Motor neuron (in vitro differentiated cells): ENCODE measurements at regions not wholly inside any gene's neighbourhood (a gene's known extent, or its start where the extent isn't known, plus 50 kb on each side); places are given as distances from the start of the nearest gene placed in this dataset.

ENCODE experiments used
- ATAC-seq, 8 experiments: fragments of 200-7000 bp; cut with Tn5 transposase; replicated peaks in 6 of 8; 2 replicates each; pipeline ENCODE4 v1.8.0; 2021; ENCODE audit warnings: mild to moderate bottlenecking in 8 of 8, moderate library complexity in 8 of 8
- H3K27ac ChIP-seq, 2 donors: fragments of 250-450 bp; sonication (Bioruptor Pico); 2 replicates each; pipeline ENCODE4 v1.9.0; 2021; ENCODE audit warnings: antibody characterized with exemption in 2 of 2, mild to moderate bottlenecking in 2 of 2, moderate library complexity in 1 of 2
- H3K4me1 ChIP-seq, 2 donors: fragments of 250-450 bp; sonication (Bioruptor Pico); replicated peaks in 1 of 2; 2 replicates each; pipeline ENCODE4 v1.6.1; 2021; ENCODE audit warnings: antibody characterized with exemption in 2 of 2, mild to moderate bottlenecking in 2 of 2, moderate library complexity in 1 of 2
- H3K4me3 ChIP-seq, 5 donors: fragments of 250-450 bp; sonication (Bioruptor Pico); 2 replicates each; pipeline ENCODE4 v1.9.0; 2021; ENCODE audit warnings: antibody characterized with exemption in 5 of 5, mild to moderate bottlenecking in 5 of 5, moderate library complexity in 4 of 5
- WGBS, 10 experiments: fragments of 450-650 bp; shearing (Covaris generic); methylation state at CpG; one replicate each; pipeline ENCODE4 v1.0.0; 2022; 5-methylcytosine and 5-hydroxymethylcytosine counted together
- in situ Hi-C, 9 experiments: fragments of 400-800 bp; cut with MboI; loops; one replicate each; pipeline ENCODE4 v1.15.0; 2021; ENCODE audit warnings: low sequenced_read_pairs in 9 of 9, low pct_unique_long_range_greater_than_20kb in 2 of 9; ENCODE audit not compliant: unreplicated experiment in 9 of 9

DNA sequence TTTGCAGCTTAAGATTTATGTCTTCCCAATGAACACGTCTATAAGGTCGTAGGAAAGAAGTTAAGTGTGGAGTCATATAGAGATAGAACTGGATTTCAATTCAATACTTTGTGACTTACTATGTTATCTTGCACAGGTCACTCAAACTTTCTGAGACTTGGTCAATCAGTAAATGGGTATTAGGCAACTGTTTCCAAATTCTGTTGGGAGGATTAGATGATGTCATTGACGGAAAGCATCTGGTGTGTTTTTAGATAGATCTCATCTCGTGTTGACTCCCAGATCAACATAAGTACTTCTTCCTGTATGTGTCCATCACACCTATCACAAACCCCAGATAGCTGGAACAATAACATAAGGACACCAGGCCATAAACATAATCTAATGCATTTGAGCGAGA lies 771.1 kb upstream of the FANCL start:
- no peak overlapping the region for H3K27ac ChIP-seq
- H3K4me1 ChIP-seq, result no peaks in the 10 kb centered on the region
- WGBS, 10 experiments, result 8 to 100% (median 80%) methylated on average over 1 to 5 of the region's 5 CpGs; no CpG with 5 or more reads in 4 of the 10 experiments
- no peak overlapping the region for H3K4me3 ChIP-seq
- ATAC-seq, result no peak
- in situ Hi-C loops, result no loop called here

- in situ Hi-C loops, result no loop called here
- ATAC-seq, result no peak
- no peak overlapping the region for H3K4me3 ChIP-seq
- H3K27ac ChIP-seq, result no peak overlapping the region
- H3K4me1 ChIP-seq, result no peaks in the 10 kb centered on the region
Observed at GRCh38 chr2:59008950-59009349, 767.8 kb upstream of the FANCL start.

GRCh38 chr2:59005836-59006615 lies 764.9 kb upstream of the FANCL start:
- Histone ChIP-seq H3K4me3 (no peak overlapping the region), H3K4me1 (no peaks in the 10 kb centered on the region), H3K27ac (no peak overlapping the region)
- no peak for ATAC-seq
- in situ Hi-C loops, result no loop called here
- 8 to 82% (median 73%) methylated on average over 1 to 5 of the region's 5 CpGs; no CpG with 5 or more reads in 2 of the 10 experiments for WGBS, 10 experiments

GRCh38 chr2:59004621-59005020 lies 763.5 kb upstream of the FANCL start:
- no peaks in the 10 kb centered on the region for H3K4me1 ChIP-seq
- H3K4me3 ChIP-seq, result no peak overlapping the region
- H3K27ac ChIP-seq, result no peak overlapping the region
- in situ Hi-C loops, result no loop called here
- no peak for ATAC-seq

- 14 to 92% (median 57%) methylated on average over 1 to 2 of the region's 2 CpGs; no CpG with 5 or more reads in 3 of the 10 experiments for WGBS, 10 experiments
- no peak for ATAC-seq
- no peak overlapping the region for H3K4me3 ChIP-seq
- in situ Hi-C loops, result no loop called here
- no peak overlapping the region for H3K27ac ChIP-seq
- H3K4me1 ChIP-seq, result no peaks in the 10 kb centered on the region
Observed at GRCh38 chr2:59000796-59001195, 759.7 kb upstream of the FANCL start.

GRCh38 chr2:58992062-58992706 lies 751.1 kb upstream of the FANCL start:
- Histone ChIP-seq H3K27ac (no peak overlapping the region), H3K4me3 (no peak overlapping the region), H3K4me1 (no peaks in the 10 kb centered on the region)
- in situ Hi-C loops, result no loop called here
- 33 to 94% (median 69%) methylated on average over 1 to 4 of the region's 4 CpGs; no CpG with 5 or more reads in 1 of the 10 experiments for WGBS, 10 experiments
- peak in 7 of 8 experiments; percentile 20 to 78 (median 52) for ATAC-seq

DNA sequence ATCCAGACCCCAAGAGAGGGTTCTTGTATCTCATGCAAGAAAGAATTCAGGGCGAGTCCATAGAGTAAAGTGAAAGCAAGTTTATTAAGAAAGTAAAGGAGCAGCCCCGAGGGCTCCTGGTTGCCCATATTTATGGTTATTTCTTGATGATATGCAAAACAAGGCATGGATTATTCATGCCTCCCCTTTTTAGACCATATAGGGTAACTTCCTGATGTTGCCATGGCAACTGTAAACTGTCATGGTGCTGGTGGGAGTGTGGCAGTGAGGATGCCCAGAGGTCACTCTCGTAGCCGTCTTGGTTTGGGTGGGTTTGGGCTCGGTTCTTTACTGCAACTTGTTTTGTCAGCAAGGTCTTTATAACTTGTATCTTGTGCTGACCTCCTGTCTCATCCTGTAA lies 750.2 kb upstream of the FANCL start:
- Histone ChIP-seq H3K27ac (no peak overlapping the region), H3K4me1 (no peaks in the 10 kb centered on the region), H3K4me3 (no peak overlapping the region)
- in situ Hi-C loops, result no loop called here
- WGBS, 10 experiments, result 13 to 100% (median 66%) methylated on average over 1 to 4 of the region's 5 CpGs; no CpG with 5 or more reads in 2 of the 10 experiments
- peak in 2 of 8 experiments; percentile 20 to 81 for ATAC-seq

- in situ Hi-C loops, result no loop called here
- no peak overlapping the region for H3K4me3 ChIP-seq
Observed at GRCh38 chr2:58985541-58985940, 744.4 kb upstream of the FANCL start.

GRCh38 chr2:58984731-58985130 lies 743.6 kb upstream of the FANCL start:
- in situ Hi-C loops, result no loop called here
- ATAC-seq, result no peak
- no peak overlapping the region for H3K4me3 ChIP-seq
- no peak overlapping the region for H3K27ac ChIP-seq
- H3K4me1 ChIP-seq, result no peaks in the 10 kb centered on the region
- WGBS, 10 experiments, result 40 to 83% (median 71%) methylated on average over 1 of the region's 1 CpG; no CpG with 5 or more reads in 5 of the 10 experiments

More at GRCh38 chr2:58985541-58985940, 744.4 kb upstream of the FANCL start:
- ATAC-seq, result peak in 2 of 8 experiments; percentile 57 to 92
- WGBS, 10 experiments, result 0 to 59% (median 31%) methylated on average over 1 to 2 of the region's 2 CpGs; no CpG with 5 or more reads in 3 of the 10 experiments
- Histone ChIP-seq H3K27ac (no peak overlapping the region), H3K4me1 (no peaks in the 10 kb centered on the region)

DNA sequence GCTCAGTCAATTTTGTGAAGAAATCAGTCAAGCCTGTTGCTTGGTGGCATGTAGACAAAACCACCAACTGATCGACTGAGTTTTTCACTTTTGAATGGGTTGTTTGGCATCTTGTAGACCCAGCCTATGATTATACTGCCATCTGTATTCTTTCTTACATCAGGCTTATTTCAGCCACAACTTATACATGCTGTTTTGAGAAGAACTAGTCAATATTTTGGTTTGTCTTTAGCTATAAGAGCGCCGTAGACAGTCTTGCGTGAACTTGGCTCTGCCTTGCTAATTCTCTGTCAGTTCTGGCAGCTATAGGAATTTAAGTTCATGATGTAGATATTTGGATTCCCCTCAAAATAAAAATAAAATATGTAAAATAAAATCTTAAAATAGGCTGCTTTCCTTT lies 742.0 kb upstream of the FANCL start:
- Histone ChIP-seq H3K4me3 (no peak overlapping the region), H3K4me1 (no peaks in the 10 kb centered on the region), H3K27ac (no peak overlapping the region)
- in situ Hi-C loops, result no loop called here
- WGBS, 10 experiments, result 0 to 100% (median 93%) methylated on average over 1 to 4 of the region's 4 CpGs; no CpG with 5 or more reads in 1 of the 10 experiments
- no peak for ATAC-seq

DNA sequence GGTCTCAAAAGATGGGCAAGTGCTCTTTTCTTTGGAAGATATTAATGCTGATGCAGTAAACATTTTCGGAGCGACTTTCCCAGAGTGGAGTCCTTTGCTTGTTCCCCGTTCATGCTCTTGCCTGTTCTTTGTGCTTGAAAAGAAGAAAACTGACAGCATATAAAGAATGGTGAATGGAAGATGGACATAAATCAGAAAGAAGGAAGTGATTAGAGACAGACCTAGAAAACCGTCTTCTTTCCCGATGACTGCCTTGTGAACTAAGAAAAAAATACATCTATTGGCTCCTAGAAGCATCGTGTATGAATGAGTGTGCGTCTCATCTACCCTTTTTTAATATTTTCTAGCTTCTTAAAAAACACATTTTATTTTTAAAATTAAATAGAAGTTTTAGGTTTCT lies 740.1 kb upstream of the FANCL start:
- Histone ChIP-seq H3K27ac (no peak overlapping the region), H3K4me3 (no peak overlapping the region), H3K4me1 (peaks cover 0 to 12% of the 10 kb centered on the region in 2 donors)
- ATAC-seq, result no peak
- 57 to 100% (median 93%) methylated on average over 3 to 7 of the region's 7 CpGs for WGBS, 10 experiments
- in situ Hi-C loops, result no loop called here

GRCh38 chr2:58976375-58977071 lies 735.4 kb upstream of the FANCL start:
- Histone ChIP-seq H3K4me1 (peaks cover 7 to 37% of the 10 kb centered on the region in 2 donors), H3K27ac (no peak overlapping the region), H3K4me3 (no peak overlapping the region)
- 3 to 53% (median 31%) methylated on average over 2 to 9 of the region's 9 CpGs; no CpG with 5 or more reads in 1 of the 10 experiments for WGBS, 10 experiments
- in situ Hi-C loops, result no loop called here
- peak in 7 of 8 experiments; percentile 40 to 75 (median 59) for ATAC-seq

DNA sequence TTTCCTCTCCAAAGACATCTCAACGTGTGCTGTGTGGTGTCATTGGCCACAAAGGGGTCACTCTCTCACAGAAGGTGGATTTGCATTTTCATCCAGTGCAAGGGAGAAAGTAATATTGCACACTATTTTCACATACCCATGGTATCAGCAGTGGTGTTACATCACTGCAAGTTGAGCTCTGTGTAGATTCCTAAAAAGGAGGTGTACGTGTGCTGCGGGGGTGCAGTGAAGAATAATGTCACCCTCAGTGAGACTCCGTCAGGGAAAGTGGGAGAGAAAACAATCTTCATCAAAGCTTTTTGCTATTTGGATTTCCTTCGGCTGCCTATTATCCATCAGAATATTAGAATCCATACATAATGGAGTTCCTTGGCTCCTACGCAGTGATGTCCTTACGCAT lies 733.8 kb upstream of the FANCL start:
- 46 to 95% (median 73%) methylated on average over 1 to 7 of the region's 7 CpGs; no CpG with 5 or more reads in 1 of the 10 experiments for whole genome bisulfite sequencing, 10 experiments
- in situ Hi-C loops, result no loop called here

More for the DNA sequence above, 733.8 kb upstream of the FANCL start:
- ATAC-seq, result peak in 4 of 8 experiments; percentile 20 to 44 (median 30)
- Histone ChIP-seq H3K27ac (no peak overlapping the region), H3K4me1 (peaks cover 7 to 37% of the 10 kb centered on the region in 2 donors), H3K4me3 (no peak overlapping the region)
